ENCODE measurements at regions not wholly inside any gene's neighbourhood (a gene's known extent, or its start where the extent isn't known, plus 50 kb on each side); places are given as distances from the start of the nearest gene placed in this dataset.

DNA sequence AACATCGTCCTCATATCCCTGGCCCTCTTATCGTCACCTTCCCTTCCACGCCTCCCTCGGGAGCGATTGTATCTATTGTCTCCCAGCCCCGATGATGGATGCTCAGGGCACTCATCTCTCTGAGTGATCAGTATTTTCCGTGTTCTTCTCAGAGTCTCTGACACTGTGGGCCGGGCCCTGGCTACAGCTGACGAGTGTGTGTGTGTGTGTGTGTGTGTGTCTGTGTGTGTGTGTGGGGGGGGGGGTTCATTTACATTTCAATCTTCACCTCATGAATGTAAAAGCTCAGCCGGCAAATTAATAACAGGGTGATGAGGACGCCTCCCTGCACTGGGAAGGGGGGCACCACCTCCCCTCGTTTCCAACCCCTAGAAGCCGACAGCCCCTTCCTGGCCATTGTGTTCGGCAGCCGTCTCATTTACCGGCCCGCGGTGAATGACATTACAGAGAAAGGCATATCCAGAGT, 159.5 kb downstream of the SHOX start:
- no peak overlapping the region for H3K27ac ChIP-seq
- H3K4me3 ChIP-seq, result no peak overlapping the region
- DNase-seq (ENCODE audit: low spot score), result no peak
- TF ChIP-seq, protein P1, sequence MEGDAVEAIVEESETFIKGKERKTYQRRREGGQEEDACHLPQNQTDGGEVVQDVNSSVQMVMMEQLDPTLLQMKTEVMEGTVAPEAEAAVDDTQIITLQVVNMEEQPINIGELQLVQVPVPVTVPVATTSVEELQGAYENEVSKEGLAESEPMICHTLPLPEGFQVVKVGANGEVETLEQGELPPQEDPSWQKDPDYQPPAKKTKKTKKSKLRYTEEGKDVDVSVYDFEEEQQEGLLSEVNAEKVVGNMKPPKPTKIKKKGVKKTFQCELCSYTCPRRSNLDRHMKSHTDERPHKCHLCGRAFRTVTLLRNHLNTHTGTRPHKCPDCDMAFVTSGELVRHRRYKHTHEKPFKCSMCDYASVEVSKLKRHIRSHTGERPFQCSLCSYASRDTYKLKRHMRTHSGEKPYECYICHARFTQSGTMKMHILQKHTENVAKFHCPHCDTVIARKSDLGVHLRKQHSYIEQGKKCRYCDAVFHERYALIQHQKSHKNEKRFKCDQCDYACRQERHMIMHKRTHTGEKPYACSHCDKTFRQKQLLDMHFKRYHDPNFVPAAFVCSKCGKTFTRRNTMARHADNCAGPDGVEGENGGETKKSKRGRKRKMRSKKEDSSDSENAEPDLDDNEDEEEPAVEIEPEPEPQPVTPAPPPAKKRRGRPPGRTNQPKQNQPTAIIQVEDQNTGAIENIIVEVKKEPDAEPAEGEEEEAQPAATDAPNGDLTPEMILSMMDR (IDR thresholded peaks at IDR 0.05), result no peak

DNA sequence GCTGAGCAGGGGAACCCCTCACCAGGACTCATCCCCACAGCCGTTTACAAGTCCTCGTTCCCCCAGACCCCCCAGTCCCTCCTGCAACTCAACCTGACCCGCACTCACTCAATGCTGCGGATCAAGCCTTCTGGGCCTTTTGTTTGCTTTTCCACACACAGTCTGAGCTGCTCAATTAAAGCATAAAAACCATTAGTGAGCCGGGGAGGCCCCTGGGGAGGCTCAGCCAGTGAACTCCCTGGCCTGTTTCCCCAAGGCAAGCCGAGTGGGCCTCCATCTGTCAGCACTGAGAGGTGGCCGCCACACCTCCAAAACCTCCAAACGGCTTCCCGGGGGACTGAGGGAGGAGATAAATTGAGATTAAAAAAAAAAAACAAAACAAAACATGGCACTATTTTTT, 158.5 kb downstream of the SHOX start:
- no peak overlapping the region for H3K27ac ChIP-seq
- H3K4me3 ChIP-seq, result no peak overlapping the region
- TF ChIP-seq, protein P1 (IDR thresholded peaks at IDR 0.05), result no peak
- DNase-seq (ENCODE audit: low spot score), result no peak

DNA sequence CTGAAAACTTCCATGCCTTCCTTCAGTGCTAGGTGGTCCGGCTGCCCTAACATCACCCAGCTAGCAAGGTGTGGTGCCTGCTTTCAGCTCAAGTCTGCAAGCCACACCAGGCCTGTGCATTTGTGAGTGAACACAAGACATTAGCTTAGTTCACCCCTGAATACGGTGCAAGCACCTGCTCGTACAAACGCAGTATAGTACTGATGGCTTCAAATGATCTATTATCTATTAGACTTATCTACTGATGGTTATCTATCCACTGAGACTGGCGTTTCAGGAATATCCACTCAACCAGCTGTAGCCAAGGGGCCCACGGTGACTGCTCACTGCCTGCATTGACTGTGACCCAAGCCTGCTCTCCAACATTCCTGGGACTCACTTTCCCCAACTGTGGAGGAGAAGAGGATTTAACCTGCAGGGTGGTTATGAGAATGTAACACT, 155.9 kb downstream of the SHOX start:
- no peak overlapping the region for H3K4me3 ChIP-seq
- DNase-seq (ENCODE audit: low spot score), result no peak
- H3K27ac ChIP-seq, result no peak overlapping the region
- TF ChIP-seq, protein P1 (IDR thresholded peaks at IDR 0.05), result no peak

DNA sequence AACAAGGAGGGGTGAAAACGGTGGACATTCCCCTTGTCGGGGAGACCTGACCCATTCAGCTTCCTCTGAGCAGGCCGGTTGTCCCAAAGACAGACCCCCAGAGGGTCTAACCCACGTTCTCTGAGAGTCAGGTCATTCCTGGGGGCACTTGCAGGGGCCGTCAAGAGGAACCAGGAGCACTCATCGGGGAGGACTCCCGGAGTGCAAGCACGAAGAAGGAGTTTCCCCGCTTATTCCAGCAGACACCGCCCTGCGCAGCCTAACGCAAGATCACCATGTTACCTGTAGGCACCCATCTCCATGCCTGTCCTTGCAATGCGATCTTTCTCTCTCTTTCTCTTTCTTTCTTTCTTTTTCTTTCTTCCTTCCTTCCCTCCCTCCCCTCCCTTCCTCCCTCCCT, 154.2 kb downstream of the SHOX start:
- TF ChIP-seq, protein P1 (IDR thresholded peaks at IDR 0.05), result no peak
- H3K27ac ChIP-seq, result no peak overlapping the region
- DNase-seq (ENCODE audit: low spot score), result no peak
- H3K4me3 ChIP-seq, result no peak overlapping the region

DNA sequence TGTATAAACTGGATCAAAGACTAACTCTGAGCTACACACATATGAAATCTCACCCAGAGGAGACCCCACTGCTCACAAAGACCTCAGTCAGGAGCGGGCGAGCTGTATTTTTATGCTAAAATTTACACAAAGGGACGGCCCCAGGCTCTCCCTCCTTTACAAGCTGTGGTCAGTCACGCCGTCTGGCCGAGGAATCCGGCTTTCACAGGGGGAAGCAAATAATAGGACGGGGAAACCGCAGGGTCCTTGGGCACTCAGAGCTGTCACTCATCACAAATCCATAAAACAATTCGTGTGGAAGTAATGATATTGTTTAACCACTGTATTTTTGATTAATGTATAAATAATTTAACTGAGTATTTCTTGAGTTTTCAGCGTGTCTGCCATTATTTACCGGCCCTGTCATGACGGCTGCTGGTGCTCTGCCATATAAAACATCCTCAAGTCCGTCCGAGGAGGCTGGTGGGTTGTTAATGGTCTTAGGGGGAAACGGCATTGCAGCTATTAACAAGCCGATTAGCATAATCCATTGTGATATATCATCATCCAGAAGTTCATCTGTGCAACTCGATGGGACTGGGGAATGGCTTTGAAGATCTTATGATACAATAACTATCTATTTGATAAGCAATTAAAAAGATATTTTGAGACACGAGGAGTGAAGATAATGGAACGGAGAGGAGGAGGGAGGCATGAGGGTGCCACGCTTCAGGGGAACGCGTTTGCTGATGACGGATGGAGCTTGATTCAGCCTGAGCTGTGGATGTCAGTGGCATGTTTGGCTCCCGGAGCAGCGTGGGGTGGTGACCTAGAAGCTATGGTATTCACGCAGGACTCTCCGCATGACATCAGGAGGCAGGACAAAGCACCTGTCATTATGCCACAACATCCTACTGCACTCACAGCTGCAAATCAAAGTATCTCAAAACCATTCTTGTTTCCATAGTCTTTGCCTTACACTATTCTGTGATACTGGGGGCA, 150.9 kb downstream of the SHOX start:
- TF ChIP-seq, protein P1 (IDR thresholded peaks at IDR 0.05), result no peak
- DNase-seq (ENCODE audit: low spot score), result peak; percentile 12
- Histone ChIP-seq H3K4me3 (no peak overlapping the region), H3K27ac (no peak overlapping the region)

DNA sequence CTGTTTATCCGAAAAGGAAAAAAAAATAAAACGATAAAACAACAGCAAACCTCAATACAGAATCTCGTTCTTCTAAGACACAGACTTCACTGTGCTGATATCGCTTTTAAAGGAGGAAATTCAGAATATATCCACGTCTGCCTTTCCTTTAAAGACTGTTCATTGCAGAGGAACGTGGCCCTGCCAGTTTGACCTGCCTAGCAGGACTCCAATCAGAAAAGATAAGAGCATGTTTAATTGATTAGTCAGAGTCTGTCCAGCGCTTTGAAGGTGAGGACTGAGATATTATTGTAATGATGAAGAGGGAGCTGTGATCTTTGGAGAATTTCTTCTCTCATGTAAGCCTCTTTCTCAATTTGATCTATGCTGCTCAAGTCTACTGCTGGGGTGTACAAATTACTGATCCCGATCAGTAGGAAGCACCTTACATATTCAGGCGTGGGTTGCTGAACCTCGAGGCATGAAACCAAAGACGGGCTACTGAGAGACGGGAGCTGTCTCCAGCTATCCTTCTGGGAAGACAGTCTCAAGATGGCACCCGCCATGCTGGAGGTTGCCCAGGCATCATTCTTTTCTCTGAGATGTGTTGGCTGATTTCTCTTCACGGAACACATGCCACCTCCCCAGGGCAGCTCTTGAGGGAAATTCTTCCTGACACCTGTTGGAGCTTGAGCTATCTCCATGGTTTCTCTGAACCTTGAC, 146.1 kb downstream of the SHOX start:
- Histone ChIP-seq H3K27ac (no peak overlapping the region), H3K4me3 (no peak overlapping the region)
- TF ChIP-seq, protein P1 (IDR thresholded peaks at IDR 0.05), result no peak
- DNase-seq (ENCODE audit: low spot score), result peak; percentile 24

All from coronary artery (tissue), 2 donors.